ENCODE measurements at regions not wholly inside any gene's neighbourhood (a gene's known extent, or its start where the extent isn't known, plus 50 kb on each side); places are given as distances from the start of the nearest gene placed in this dataset.

DNA sequence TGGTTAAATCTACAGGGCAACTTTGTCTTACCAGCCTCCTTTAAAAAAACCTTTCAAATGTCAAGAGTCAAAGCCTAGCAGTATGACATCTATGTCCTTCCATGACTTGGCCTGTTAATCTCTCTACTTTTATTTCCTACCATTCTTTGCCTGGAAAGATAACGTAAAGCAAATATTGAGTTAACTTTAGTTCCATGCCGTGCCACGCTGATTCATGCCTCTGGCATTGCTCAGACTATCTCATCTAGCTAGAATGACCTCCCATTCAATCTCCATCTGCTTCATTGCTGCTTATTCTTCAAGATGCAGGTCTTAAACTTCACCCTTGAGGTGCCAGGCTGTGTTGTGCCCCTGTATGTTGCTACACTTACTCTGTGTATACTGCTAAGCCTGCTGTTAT is 729.8 kb downstream of the EFNA5 start:
- no peak for DNase-seq (ENCODE audit: low spot score)
- H3K4me3 ChIP-seq (ENCODE audit: low read depth in 1 of 3, low read length in 3 of 3), result no peak overlapping the region
- no peaks in the 10 kb centered on the region for H3K36me3 ChIP-seq (ENCODE audit: control insufficient read depth in 4 of 4, insufficient read depth in 3 of 4, low read depth in 1 of 4, low read length in 3 of 4)
- WGBS, result 53% methylated on average over 3 of the region's 3 CpGs
- TF ChIP-seq NR2F2 (IDR thresholded peaks at IDR 0.05) (no peak), JUND (IDR thresholded peaks at IDR 0.05) (no peak), FOXA2 (IDR thresholded peaks at IDR 0.05) (no peak), ZBTB33 (IDR thresholded peaks at IDR 0.05) (no peak), GABPA (IDR thresholded peaks at IDR 0.05 in 1 of 2, conservative IDR thresholded peaks at IDR 0.05 in 1 of 2) (no peak), MAX (IDR thresholded peaks at IDR 0.05) (no peak)
- H3K27ac ChIP-seq (ENCODE audit: low read depth in 1 of 2, low read length in 2 of 2), result no peak overlapping the region
- H3K9ac ChIP-seq (ENCODE audit: low read depth in 1 of 2, low read length in 2 of 2), result no peak overlapping the region
- H3K27me3 ChIP-seq (ENCODE audit: control insufficient read depth in 4 of 4, insufficient read depth in 4 of 4, low read length in 3 of 4), result no peaks in the 10 kb centered on the region
- H3K4me1 ChIP-seq (ENCODE audit: control insufficient read depth in 4 of 4, insufficient read depth in 4 of 4, low read length in 3 of 4), result no peaks in the 10 kb centered on the region
- H3K9me3 ChIP-seq (ENCODE audit: control insufficient read depth in 4 of 4, low read length in 3 of 4), result no peaks in the 10 kb centered on the region

GRCh38 chr5:106940301-106940846 is 730.4 kb downstream of the EFNA5 start:
- no peaks in the 10 kb centered on the region for H3K27me3 ChIP-seq (ENCODE audit: control insufficient read depth in 4 of 4, insufficient read depth in 4 of 4, low read length in 3 of 4)
- no peak overlapping the region for H3K9ac ChIP-seq (ENCODE audit: low read depth in 1 of 2, low read length in 2 of 2)
- H3K4me3 ChIP-seq (ENCODE audit: low read depth in 1 of 3, low read length in 3 of 3), result no peak overlapping the region
- no peaks in the 10 kb centered on the region for H3K36me3 ChIP-seq (ENCODE audit: control insufficient read depth in 4 of 4, insufficient read depth in 3 of 4, low read depth in 1 of 4, low read length in 3 of 4)
- DNase-seq (ENCODE audit: low spot score), result no peak
- no peaks in the 10 kb centered on the region for H3K9me3 ChIP-seq (ENCODE audit: control insufficient read depth in 4 of 4, low read length in 3 of 4)
- H3K27ac ChIP-seq (ENCODE audit: low read depth in 1 of 2, low read length in 2 of 2), result no peak overlapping the region
- 84% methylated on average over 8 of the region's 8 CpGs for WGBS
- no peaks in the 10 kb centered on the region for H3K4me1 ChIP-seq (ENCODE audit: control insufficient read depth in 4 of 4, insufficient read depth in 4 of 4, low read length in 3 of 4)
- TF ChIP-seq RAD21 (IDR thresholded peaks at IDR 0.05) (no peak), GABPA (IDR thresholded peaks at IDR 0.05 in 1 of 2, conservative IDR thresholded peaks at IDR 0.05 in 1 of 2) (no peak), JUND (IDR thresholded peaks at IDR 0.05) (no peak), SP1 (IDR thresholded peaks at IDR 0.05) (no peak), MAX (IDR thresholded peaks at IDR 0.05) (no peak), ZBTB33 (IDR thresholded peaks at IDR 0.05) (no peak), NR2F2 (IDR thresholded peaks at IDR 0.05) (no peak), RXRA (IDR thresholded peaks at IDR 0.05) (no peak), EGR1 (IDR thresholded peaks at IDR 0.05; ENCODE audit: low read depth in 2 of 2) (no peak), YY1 (IDR thresholded peaks at IDR 0.05) (no peak), CTCF (IDR thresholded peaks at IDR 0.05; ENCODE audit: low read depth, low read length, missing input control) (no peak), FOXA1 (IDR thresholded peaks at IDR 0.05) (no peak), TAF1 (conservative IDR thresholded peaks at IDR 0.05) (no peak), HNF4A (conservative IDR thresholded peaks at IDR 0.05) (no peak), HNF4G (IDR thresholded peaks at IDR 0.05) (no peak), FOXA2 (IDR thresholded peaks at IDR 0.05) (no peak)
- TF ChIP-seq, protein P1, sequence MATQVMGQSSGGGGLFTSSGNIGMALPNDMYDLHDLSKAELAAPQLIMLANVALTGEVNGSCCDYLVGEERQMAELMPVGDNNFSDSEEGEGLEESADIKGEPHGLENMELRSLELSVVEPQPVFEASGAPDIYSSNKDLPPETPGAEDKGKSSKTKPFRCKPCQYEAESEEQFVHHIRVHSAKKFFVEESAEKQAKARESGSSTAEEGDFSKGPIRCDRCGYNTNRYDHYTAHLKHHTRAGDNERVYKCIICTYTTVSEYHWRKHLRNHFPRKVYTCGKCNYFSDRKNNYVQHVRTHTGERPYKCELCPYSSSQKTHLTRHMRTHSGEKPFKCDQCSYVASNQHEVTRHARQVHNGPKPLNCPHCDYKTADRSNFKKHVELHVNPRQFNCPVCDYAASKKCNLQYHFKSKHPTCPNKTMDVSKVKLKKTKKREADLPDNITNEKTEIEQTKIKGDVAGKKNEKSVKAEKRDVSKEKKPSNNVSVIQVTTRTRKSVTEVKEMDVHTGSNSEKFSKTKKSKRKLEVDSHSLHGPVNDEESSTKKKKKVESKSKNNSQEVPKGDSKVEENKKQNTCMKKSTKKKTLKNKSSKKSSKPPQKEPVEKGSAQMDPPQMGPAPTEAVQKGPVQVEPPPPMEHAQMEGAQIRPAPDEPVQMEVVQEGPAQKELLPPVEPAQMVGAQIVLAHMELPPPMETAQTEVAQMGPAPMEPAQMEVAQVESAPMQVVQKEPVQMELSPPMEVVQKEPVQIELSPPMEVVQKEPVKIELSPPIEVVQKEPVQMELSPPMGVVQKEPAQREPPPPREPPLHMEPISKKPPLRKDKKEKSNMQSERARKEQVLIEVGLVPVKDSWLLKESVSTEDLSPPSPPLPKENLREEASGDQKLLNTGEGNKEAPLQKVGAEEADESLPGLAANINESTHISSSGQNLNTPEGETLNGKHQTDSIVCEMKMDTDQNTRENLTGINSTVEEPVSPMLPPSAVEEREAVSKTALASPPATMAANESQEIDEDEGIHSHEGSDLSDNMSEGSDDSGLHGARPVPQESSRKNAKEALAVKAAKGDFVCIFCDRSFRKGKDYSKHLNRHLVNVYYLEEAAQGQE (IDR thresholded peaks at IDR 0.05), result no peak
- TF ChIP-seq, protein P2, sequence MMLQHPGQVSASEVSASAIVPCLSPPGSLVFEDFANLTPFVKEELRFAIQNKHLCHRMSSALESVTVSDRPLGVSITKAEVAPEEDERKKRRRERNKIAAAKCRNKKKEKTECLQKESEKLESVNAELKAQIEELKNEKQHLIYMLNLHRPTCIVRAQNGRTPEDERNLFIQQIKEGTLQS (IDR thresholded peaks at IDR 0.05), result no peak

All from liver (tissue), 8 donors.